NCI-H1105 (cell line): ENCODE measurements at regions not wholly inside any gene's neighbourhood (a gene's known extent, or its start where the extent isn't known, plus 50 kb on each side); places are given as distances from the start of the nearest gene placed in this dataset.
A peak's percentile ranks its signal among the peaks of the same experiment; 100 is the strongest.

Experiments
- DNase-seq: peaks from one replicate; lab custom pipeline; 2025; lab: John Stamatoyannopoulos, UW

- DNase-seq = no peak
Observed at GRCh38 chr13:73803997-73804396, 330.2 kb downstream of the KLF12 start.

GRCh38 chr13:73800011-73800410, 334.2 kb downstream of the KLF12 start:
- no peak for DNase-seq

- DNase-seq = no peak
Observed at GRCh38 chr13:73794755-73795154, 339.4 kb downstream of the KLF12 start.

- DNase-seq = no peak
Observed at GRCh38 chr13:73793361-73793760, 340.8 kb downstream of the KLF12 start.

- no peak for DNase-seq
Observed at GRCh38 chr13:73792796-73793195, 341.4 kb downstream of the KLF12 start.

GRCh38 chr13:73782450-73783449, 351.5 kb downstream of the KLF12 start:
- no peak for DNase-seq

- no peak for DNase-seq
Observed at GRCh38 chr13:73781384-73781783, 352.8 kb downstream of the KLF12 start.

- no peak for DNase-seq
Observed at GRCh38 chr13:73779881-73780280, 354.3 kb downstream of the KLF12 start.

- DNase-seq = no peak
Observed at GRCh38 chr13:73778242-73778864, 355.9 kb downstream of the KLF12 start.

- no peak for DNase-seq
Observed at GRCh38 chr13:73777134-73777533, 357.1 kb downstream of the KLF12 start.

GRCh38 chr13:73776151-73776785, 357.9 kb downstream of the KLF12 start:
- DNase-seq = no peak

GRCh38 chr13:73773168-73773549, 361.0 kb downstream of the KLF12 start:
- no peak for DNase-seq

GRCh38 chr13:73772449-73773167, 361.6 kb downstream of the KLF12 start:
- DNase-seq = no peak

- no peak for DNase-seq
Observed at GRCh38 chr13:73767747-73768315, 366.4 kb downstream of the KLF12 start.

- DNase-seq = peak; percentile 3
Observed at GRCh38 chr13:73767191-73767741, 366.9 kb downstream of the KLF12 start.

- peak; percentile 92 for DNase-seq
Observed at GRCh38 chr13:73765651-73766384, 368.4 kb downstream of the KLF12 start.

GRCh38 chr13:73759434-73759833, 374.8 kb downstream of the KLF12 start:
- DNase-seq = no peak

GRCh38 chr13:73757481-73758233, 376.5 kb downstream of the KLF12 start:
- no peak for DNase-seq

- peak; percentile 22 for DNase-seq
Observed at GRCh38 chr13:73754727-73755292, 379.4 kb downstream of the KLF12 start.

- no peak for DNase-seq
Observed at GRCh38 chr13:73754241-73754640, 380.0 kb downstream of the KLF12 start.
